Nephron progenitor cell (in vitro differentiated cells): ENCODE measurements at regions not wholly inside any gene's neighbourhood (a gene's known extent, or its start where the extent isn't known, plus 50 kb on each side); places are given as distances from the start of the nearest gene placed in this dataset.

ENCODE experiments used
- DNase-seq: peaks from one replicate; pipeline ENCODE4 v3.0.0; 2021
- H3K27ac Mint-ChIP-seq: 2 replicates; pipeline ENCODE4 v1.8.0; 2021; ENCODE audit warnings: mild to moderate bottlenecking, moderate library complexity, mixed read lengths
- H3K27me3 Mint-ChIP-seq: 2 replicates; pipeline ENCODE4 v1.8.0; 2021; ENCODE audit warnings: mild to moderate bottlenecking, low read depth, mixed read lengths; ENCODE audit not compliant: poor library complexity
- H3K36me3 Mint-ChIP-seq: 2 replicates; pipeline ENCODE4 v1.8.0; 2021; ENCODE audit warnings: low read depth, mixed read lengths
- H3K4me1 Mint-ChIP-seq: 2 replicates; pipeline ENCODE4 v1.8.0; 2021; ENCODE audit warnings: mixed read lengths
- H3K4me3 Mint-ChIP-seq: 2 replicates; pipeline ENCODE4 v1.8.0; 2021; ENCODE audit warnings: mild to moderate bottlenecking, moderate library complexity, mixed read lengths
- H3K9me3 Mint-ChIP-seq: 2 replicates; pipeline ENCODE4 v1.8.0; 2021; ENCODE audit warnings: mild to moderate bottlenecking, moderate library complexity, mixed read lengths
- CTCF ChIP-seq: fragments of 200-600 bp; sonication (generic); IDR thresholded peaks from 2 replicates; pipeline ENCODE4 v1.5.0; 2021; ENCODE audit warnings: antibody characterized with exemption

DNA sequence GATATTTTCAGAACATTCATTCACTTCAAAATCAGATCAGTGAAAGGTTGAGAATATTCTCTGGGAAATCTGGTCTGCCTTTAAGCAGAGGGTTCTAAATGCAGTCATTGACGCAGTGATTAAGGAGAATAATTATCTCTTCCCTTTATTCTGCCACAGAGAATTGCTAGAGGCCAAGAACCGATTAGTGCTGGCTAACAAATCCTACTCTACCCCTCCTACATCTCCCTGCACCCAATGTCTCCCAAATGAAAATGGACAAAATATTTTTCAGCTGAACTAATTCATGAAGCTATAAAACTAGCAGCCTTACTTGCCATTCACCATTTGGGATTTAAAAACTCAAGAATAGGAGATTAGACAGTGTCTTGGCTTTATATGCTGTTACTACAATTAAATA is 185.5 kb upstream of the SOX9 start:
- Mint-ChIP-seq H3K4me3 (no peak overlapping the region), H3K9me3 (no peaks in the 10 kb centered on the region), H3K27me3 (peaks cover 37% of the 10 kb centered on the region)

GRCh38 chr17:71936977-71937376 is 183.8 kb upstream of the SOX9 start:
- Mint-ChIP-seq H3K36me3 (no peaks in the 10 kb centered on the region), H3K4me1 (peaks cover 5% of the 10 kb centered on the region), H3K27me3 (peaks cover 34% of the 10 kb centered on the region), H3K4me3 (no peak overlapping the region), H3K9me3 (no peaks in the 10 kb centered on the region), H3K27ac (no peak overlapping the region)
- TF ChIP-seq CTCF = no peak
- no peak for DNase-seq

More for the DNA sequence above, 185.5 kb upstream of the SOX9 start:
- Mint-ChIP-seq H3K4me1 (no peaks in the 10 kb centered on the region), H3K36me3 (no peaks in the 10 kb centered on the region), H3K27ac (no peak overlapping the region)
- TF ChIP-seq CTCF = no peak
- DNase-seq = no peak

GRCh38 chr17:71937914-71938313 is 182.9 kb upstream of the SOX9 start:
- Mint-ChIP-seq H3K27ac (no peak overlapping the region), H3K9me3 (no peaks in the 10 kb centered on the region), H3K4me3 (no peak overlapping the region), H3K27me3 (peaks cover 35% of the 10 kb centered on the region), H3K4me1 (peaks cover 15% of the 10 kb centered on the region), H3K36me3 (no peaks in the 10 kb centered on the region)
- TF ChIP-seq CTCF = no peak
- DNase-seq = no peak

- peaks cover 38% of the 10 kb centered on the region for H3K27me3 Mint-ChIP-seq
- TF ChIP-seq CTCF = no peak
- no peaks in the 10 kb centered on the region for H3K36me3 Mint-ChIP-seq
- DNase-seq = no peak
- H3K4me1 Mint-ChIP-seq = peaks cover 15% of the 10 kb centered on the region
- H3K27ac Mint-ChIP-seq = no peak overlapping the region
- no peak overlapping the region for H3K4me3 Mint-ChIP-seq
- peaks cover 2% of the 10 kb centered on the region for H3K9me3 Mint-ChIP-seq
Measured at GRCh38 chr17:71938340-71939010, 182.3 kb upstream of the SOX9 start.

DNA sequence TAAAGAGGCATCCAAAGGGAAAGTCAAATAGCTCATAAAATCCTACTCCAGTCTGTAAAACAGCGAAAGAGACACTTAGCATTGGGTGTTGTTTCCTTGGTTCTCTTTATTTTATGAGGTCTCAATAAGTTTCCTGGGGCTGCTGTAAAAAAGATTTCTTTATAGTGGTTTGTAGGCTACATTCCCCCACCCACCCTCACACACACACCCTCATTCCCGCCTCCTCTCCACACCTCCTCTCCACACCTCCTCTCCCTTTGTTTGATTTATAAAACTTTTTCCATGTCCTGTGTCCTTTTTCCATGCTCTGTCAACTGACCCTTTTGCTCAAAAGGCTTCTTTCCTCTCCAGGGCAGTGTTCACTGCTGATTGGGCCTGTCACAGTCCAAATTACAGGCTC is 178.9 kb upstream of the SOX9 start:
- no peak for DNase-seq
- TF ChIP-seq CTCF = no peak

GRCh38 chr17:71942626-71943025 is 178.2 kb upstream of the SOX9 start:
- Mint-ChIP-seq H3K36me3 (peaks cover 6% of the 10 kb centered on the region), H3K4me1 (peaks cover 15% of the 10 kb centered on the region), H3K9me3 (peaks cover 25% of the 10 kb centered on the region), H3K27me3 (peaks cover 38% of the 10 kb centered on the region), H3K27ac (no peak overlapping the region), H3K4me3 (no peak overlapping the region)
- no peak for DNase-seq
- TF ChIP-seq CTCF = no peak

More for the DNA sequence above, 178.9 kb upstream of the SOX9 start:
- Mint-ChIP-seq H3K9me3 (peaks cover 25% of the 10 kb centered on the region), H3K4me1 (peaks cover 15% of the 10 kb centered on the region), H3K27me3 (peaks cover 44% of the 10 kb centered on the region), H3K4me3 (no peak overlapping the region), H3K27ac (no peak overlapping the region), H3K36me3 (peaks cover 6% of the 10 kb centered on the region)
